ENCODE measurements at regions not wholly inside any gene's neighbourhood (a gene's known extent, or its start where the extent isn't known, plus 50 kb on each side); places are given as distances from the start of the nearest gene placed in this dataset.
"Not testable (repeated sequence)": the region's sequence is repeated elsewhere in the genome, so short reads cannot be mapped to it uniquely, and the experiment has no call there.

- no peaks in the 10 kb centered on the region for H3K9me3 Mint-ChIP-seq
- no peak overlapping the region for H3K4me3 Mint-ChIP-seq
- H3K36me3 Mint-ChIP-seq (ENCODE audit: low read depth), result no peaks in the 10 kb centered on the region
- no peak overlapping the region for H3K27ac Mint-ChIP-seq
- no peaks in the 10 kb centered on the region for H3K4me1 Mint-ChIP-seq (ENCODE audit: low read depth)
- no peaks in the 10 kb centered on the region for H3K27me3 Mint-ChIP-seq
Observed at GRCh38 chr16:75965504-75966374, 239.4 kb upstream of the CPHXL start.

- not testable (repeated sequence) for H3K4me3 Mint-ChIP-seq; H3K27me3 Mint-ChIP-seq; H3K4me1 Mint-ChIP-seq (ENCODE audit: low read depth); H3K9me3 Mint-ChIP-seq; H3K36me3 Mint-ChIP-seq (ENCODE audit: low read depth); H3K27ac Mint-ChIP-seq
Observed at GRCh38 chr16:75969120-75969519, 242.8 kb upstream of the CPHXL start.

GRCh38 chr16:75971334-75971733 is 245.0 kb upstream of the CPHXL start:
- H3K27me3 Mint-ChIP-seq, result no peaks in the 10 kb centered on the region
- H3K27ac Mint-ChIP-seq, result no peak overlapping the region
- no peaks in the 10 kb centered on the region for H3K4me1 Mint-ChIP-seq (ENCODE audit: low read depth)
- no peak overlapping the region for H3K4me3 Mint-ChIP-seq
- H3K9me3 Mint-ChIP-seq, result no peaks in the 10 kb centered on the region
- H3K36me3 Mint-ChIP-seq (ENCODE audit: low read depth), result no peaks in the 10 kb centered on the region

DNA sequence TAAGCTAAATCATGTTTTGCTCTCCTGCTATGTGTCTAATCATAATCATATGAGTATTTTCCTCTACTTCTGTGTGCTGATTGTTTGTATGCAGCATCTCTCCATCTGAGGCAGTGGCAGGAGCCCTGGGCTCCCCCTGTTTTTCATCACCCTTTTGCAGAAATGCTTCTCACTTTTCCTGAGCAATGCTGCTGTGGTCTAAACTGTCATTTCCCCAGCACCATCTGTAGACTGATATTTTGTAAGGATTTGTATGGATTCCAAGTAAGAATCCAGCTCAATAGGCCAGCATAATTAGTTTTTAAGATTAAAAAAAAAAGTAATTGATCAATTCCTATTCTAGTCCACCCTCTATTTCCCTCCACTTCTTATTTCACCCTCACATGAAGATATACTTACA is 257.0 kb upstream of the CPHXL start:
- H3K4me1 Mint-ChIP-seq (ENCODE audit: low read depth), result no peaks in the 10 kb centered on the region
- no peak overlapping the region for H3K4me3 Mint-ChIP-seq
- H3K9me3 Mint-ChIP-seq, result peaks cover 8% of the 10 kb centered on the region
- H3K27ac Mint-ChIP-seq, result no peak overlapping the region
- no peaks in the 10 kb centered on the region for H3K36me3 Mint-ChIP-seq (ENCODE audit: low read depth)
- no peaks in the 10 kb centered on the region for H3K27me3 Mint-ChIP-seq

DNA sequence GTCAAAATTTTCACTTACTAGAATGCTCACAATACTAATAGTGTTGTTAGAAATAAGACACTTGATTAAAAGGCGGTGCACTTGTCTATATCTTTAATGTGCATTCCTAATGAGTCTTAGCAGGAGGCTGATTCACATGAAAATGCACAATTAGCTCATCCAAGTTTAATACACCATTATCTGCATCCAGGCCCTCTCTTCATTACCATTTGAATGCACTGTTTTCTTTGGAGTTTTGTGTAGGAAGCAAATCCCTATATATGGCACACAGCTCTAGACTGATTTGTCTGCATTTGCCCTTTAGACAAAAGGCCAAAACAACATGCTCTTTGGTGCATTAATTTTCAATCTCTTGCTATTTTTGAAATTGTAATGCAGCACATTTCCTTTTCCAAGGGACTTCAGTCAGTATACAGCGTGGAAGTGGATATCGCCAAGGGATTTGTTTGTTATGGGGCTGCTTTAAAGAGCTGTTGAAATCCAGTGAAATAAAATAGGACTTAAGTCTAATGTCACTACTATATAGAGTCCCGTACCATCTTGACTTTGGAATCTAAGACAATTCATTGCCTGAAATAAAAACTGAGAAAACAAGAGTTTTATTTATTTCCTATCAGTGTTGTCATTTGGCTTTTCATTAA is 257.6 kb upstream of the CPHXL start:
- no peak overlapping the region for H3K27ac Mint-ChIP-seq
- peaks cover 8% of the 10 kb centered on the region for H3K9me3 Mint-ChIP-seq
- H3K4me1 Mint-ChIP-seq (ENCODE audit: low read depth), result no peaks in the 10 kb centered on the region
- no peaks in the 10 kb centered on the region for H3K27me3 Mint-ChIP-seq
- H3K36me3 Mint-ChIP-seq (ENCODE audit: low read depth), result no peaks in the 10 kb centered on the region
- H3K4me3 Mint-ChIP-seq, result no peak overlapping the region

GRCh38 chr16:75987323-75987722 is 261.0 kb upstream of the CPHXL start:
- Mint-ChIP-seq H3K27ac (no peak overlapping the region), H3K27me3 (no peaks in the 10 kb centered on the region), H3K36me3 (ENCODE audit: low read depth) (no peaks in the 10 kb centered on the region), H3K4me1 (ENCODE audit: low read depth) (no peaks in the 10 kb centered on the region), H3K4me3 (no peak overlapping the region), H3K9me3 (peaks cover 11% of the 10 kb centered on the region)

DNA sequence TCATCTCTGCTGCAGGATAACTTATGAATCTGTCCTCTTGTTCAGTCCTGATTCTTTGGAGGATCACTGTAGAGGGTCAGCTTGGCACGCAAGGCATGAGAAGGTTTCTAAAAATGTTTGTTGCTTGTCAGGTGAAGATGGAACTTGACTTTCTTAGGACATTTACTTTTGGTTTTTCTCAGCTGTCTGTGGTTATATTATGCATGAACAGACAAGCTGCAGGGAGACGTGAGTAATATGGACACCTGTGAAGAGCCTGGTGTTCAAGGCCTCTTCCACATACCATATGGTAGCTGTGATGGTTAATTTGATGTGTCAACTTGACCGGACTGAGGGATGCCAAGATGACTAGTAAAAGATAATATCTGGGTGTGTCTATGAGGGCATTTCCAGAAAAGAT is 270.2 kb upstream of the CPHXL start:
- Mint-ChIP-seq H3K36me3 (ENCODE audit: low read depth) (no peaks in the 10 kb centered on the region), H3K4me3 (no peak overlapping the region), H3K9me3 (peaks cover 7% of the 10 kb centered on the region), H3K27ac (no peak overlapping the region), H3K4me1 (ENCODE audit: low read depth) (no peaks in the 10 kb centered on the region), H3K27me3 (no peaks in the 10 kb centered on the region)

DNA sequence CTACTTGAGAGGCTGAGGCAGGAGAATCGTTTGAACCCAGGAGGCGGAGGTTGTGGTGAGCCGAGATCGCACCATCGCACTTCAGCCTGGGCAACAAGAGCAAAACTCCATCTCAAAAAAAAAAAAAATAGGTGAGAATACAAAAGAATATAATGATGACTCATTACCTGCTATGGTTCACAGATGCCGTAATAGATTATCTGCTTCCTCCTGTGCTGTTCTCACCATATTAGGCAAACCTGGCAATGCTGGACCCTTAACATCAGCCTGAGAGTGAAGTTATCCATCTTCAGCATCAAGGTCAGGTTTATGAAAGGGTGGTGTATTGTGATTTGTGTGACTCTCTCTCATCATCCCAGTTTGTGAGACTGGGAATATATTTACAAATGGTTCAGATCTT is 271.3 kb upstream of the CPHXL start:
- Mint-ChIP-seq H3K9me3 (peaks cover 7% of the 10 kb centered on the region), H3K4me1 (ENCODE audit: low read depth) (no peaks in the 10 kb centered on the region), H3K27me3 (no peaks in the 10 kb centered on the region), H3K27ac (no peak overlapping the region), H3K36me3 (ENCODE audit: low read depth) (no peaks in the 10 kb centered on the region), H3K4me3 (no peak overlapping the region)

- Mint-ChIP-seq H3K36me3 (ENCODE audit: low read depth) (no peaks in the 10 kb centered on the region), H3K27me3 (no peaks in the 10 kb centered on the region), H3K9me3 (peaks cover 4% of the 10 kb centered on the region), H3K27ac (no peak overlapping the region), H3K4me3 (no peak overlapping the region), H3K4me1 (ENCODE audit: low read depth) (no peaks in the 10 kb centered on the region)
Observed at GRCh38 chr16:76007645-76008044, 269.6 kb upstream of the CNTNAP4 start.

GRCh38 chr16:76023835-76024234 is 253.4 kb upstream of the CNTNAP4 start:
- no peaks in the 10 kb centered on the region for H3K27me3 Mint-ChIP-seq
- no peak overlapping the region for H3K4me3 Mint-ChIP-seq
- H3K4me1 Mint-ChIP-seq (ENCODE audit: low read depth), result no peaks in the 10 kb centered on the region
- no peak overlapping the region for H3K27ac Mint-ChIP-seq
- no peaks in the 10 kb centered on the region for H3K36me3 Mint-ChIP-seq (ENCODE audit: low read depth)
- H3K9me3 Mint-ChIP-seq, result no peaks in the 10 kb centered on the region

DNA sequence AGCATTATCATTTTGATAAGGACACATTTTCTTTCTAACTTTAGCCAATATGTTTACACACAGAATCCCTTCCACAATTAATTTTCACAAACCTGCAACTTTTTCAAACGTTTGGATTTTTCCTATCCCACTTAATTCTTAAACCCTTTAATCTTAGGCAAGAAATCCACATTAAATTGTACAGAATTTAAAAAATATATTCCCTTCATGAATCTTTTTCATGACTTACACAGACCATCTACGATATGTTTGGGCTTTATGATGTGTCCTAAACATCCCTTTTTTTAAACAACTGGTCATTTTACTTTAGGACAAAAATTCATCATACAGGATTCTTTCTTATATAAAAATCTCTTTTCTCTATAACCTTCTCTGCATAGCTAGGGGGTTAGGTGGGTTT is 241.5 kb upstream of the CNTNAP4 start:
- Mint-ChIP-seq H3K27ac (no peak overlapping the region), H3K9me3 (peaks cover 4% of the 10 kb centered on the region), H3K4me1 (ENCODE audit: low read depth) (no peaks in the 10 kb centered on the region)

GRCh38 chr16:76038097-76038496 is 239.1 kb upstream of the CNTNAP4 start:
- Mint-ChIP-seq H3K9me3 (peaks cover 4% of the 10 kb centered on the region), H3K4me1 (ENCODE audit: low read depth) (no peaks in the 10 kb centered on the region), H3K36me3 (ENCODE audit: low read depth) (no peaks in the 10 kb centered on the region), H3K27ac (no peak overlapping the region), H3K27me3 (no peaks in the 10 kb centered on the region), H3K4me3 (no peak overlapping the region)

More for the DNA sequence above, 241.5 kb upstream of the CNTNAP4 start:
- no peaks in the 10 kb centered on the region for H3K36me3 Mint-ChIP-seq (ENCODE audit: low read depth)
- no peak overlapping the region for H3K4me3 Mint-ChIP-seq
- no peaks in the 10 kb centered on the region for H3K27me3 Mint-ChIP-seq

DNA sequence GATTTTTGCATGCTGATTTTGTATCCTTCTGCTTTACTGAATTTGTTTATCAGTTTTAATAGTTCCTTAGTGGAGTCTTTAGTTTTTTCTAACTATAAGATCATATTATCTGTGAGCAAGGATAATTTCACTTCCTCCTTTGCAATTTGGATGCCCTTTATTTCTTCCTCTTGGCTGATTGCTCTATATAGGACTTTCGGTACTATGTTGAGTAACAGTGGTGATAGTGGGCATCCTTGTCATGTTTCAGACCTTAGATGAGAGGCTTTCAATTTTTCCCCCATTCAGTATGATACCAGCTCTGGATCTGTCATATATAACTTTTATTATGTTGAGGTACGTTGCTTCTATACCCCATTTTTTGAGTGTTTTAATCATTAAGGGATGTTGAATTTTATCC is 224.5 kb upstream of the CNTNAP4 start:
- Mint-ChIP-seq H3K27ac (no peak overlapping the region), H3K4me1 (ENCODE audit: low read depth) (no peaks in the 10 kb centered on the region), H3K27me3 (no peaks in the 10 kb centered on the region), H3K36me3 (ENCODE audit: low read depth) (no peaks in the 10 kb centered on the region), H3K9me3 (peaks cover 7% of the 10 kb centered on the region), H3K4me3 (no peak overlapping the region)

- peaks cover 4% of the 10 kb centered on the region for H3K9me3 Mint-ChIP-seq
- H3K27ac Mint-ChIP-seq, result no peak overlapping the region
- no peaks in the 10 kb centered on the region for H3K36me3 Mint-ChIP-seq (ENCODE audit: low read depth)
- no peaks in the 10 kb centered on the region for H3K27me3 Mint-ChIP-seq
- H3K4me3 Mint-ChIP-seq, result no peak overlapping the region
- H3K4me1 Mint-ChIP-seq (ENCODE audit: low read depth), result no peaks in the 10 kb centered on the region
Observed at GRCh38 chr16:76059186-76059585, 218.0 kb upstream of the CNTNAP4 start.

DNA sequence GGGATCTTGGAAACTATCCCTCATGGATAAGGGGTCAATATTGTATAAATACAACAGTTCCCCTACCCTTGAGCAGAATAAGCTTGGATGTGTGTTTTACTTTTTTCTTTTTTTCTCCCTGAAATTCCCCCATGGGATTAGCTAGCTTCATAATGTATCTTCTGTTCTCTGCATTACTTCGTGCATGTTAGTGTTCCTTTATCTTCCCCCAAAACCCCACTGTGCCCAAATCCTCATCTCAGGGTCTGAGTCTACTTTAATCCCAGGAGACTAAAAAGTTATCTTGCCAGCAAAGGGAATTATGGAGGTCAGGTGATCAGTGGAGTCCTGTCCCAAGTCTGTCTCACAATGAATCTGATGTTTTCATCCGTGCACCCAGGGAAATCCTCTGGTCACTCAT is 217.5 kb upstream of the CNTNAP4 start:
- Mint-ChIP-seq H3K9me3 (peaks cover 6% of the 10 kb centered on the region), H3K36me3 (ENCODE audit: low read depth) (no peaks in the 10 kb centered on the region), H3K27ac (no peak overlapping the region), H3K4me1 (ENCODE audit: low read depth) (no peaks in the 10 kb centered on the region), H3K4me3 (no peak overlapping the region), H3K27me3 (no peaks in the 10 kb centered on the region)

GRCh38 chr16:76071690-76072089 is 205.5 kb upstream of the CNTNAP4 start:
- H3K4me1 Mint-ChIP-seq (ENCODE audit: low read depth), result no peaks in the 10 kb centered on the region
- H3K36me3 Mint-ChIP-seq (ENCODE audit: low read depth), result no peaks in the 10 kb centered on the region
- peaks cover 3% of the 10 kb centered on the region for H3K9me3 Mint-ChIP-seq
- H3K27me3 Mint-ChIP-seq, result no peaks in the 10 kb centered on the region
- no peak overlapping the region for H3K4me3 Mint-ChIP-seq
- no peak overlapping the region for H3K27ac Mint-ChIP-seq
